ENCODE measurements at regions not wholly inside any gene's neighbourhood (a gene's known extent, or its start where the extent isn't known, plus 50 kb on each side); places are given as distances from the start of the nearest gene placed in this dataset.

- TF ChIP-seq EZH2 (IDR thresholded peaks at IDR 0.05; ENCODE audit: low read depth): no peak
- TF ChIP-seq CTCF (conservative IDR thresholded peaks at IDR 0.05): no peak
Measured at GRCh38 chr14:59101476-59101875, 87.0 kb upstream of the DAAM1 start.
